ENCODE measurements at regions not wholly inside any gene's neighbourhood (a gene's known extent, or its start where the extent isn't known, plus 50 kb on each side); places are given as distances from the start of the nearest gene placed in this dataset.
"Not testable (repeated sequence)": the region's sequence is repeated elsewhere in the genome, so short reads cannot be mapped to it uniquely, and the experiment has no call there.

DNA sequence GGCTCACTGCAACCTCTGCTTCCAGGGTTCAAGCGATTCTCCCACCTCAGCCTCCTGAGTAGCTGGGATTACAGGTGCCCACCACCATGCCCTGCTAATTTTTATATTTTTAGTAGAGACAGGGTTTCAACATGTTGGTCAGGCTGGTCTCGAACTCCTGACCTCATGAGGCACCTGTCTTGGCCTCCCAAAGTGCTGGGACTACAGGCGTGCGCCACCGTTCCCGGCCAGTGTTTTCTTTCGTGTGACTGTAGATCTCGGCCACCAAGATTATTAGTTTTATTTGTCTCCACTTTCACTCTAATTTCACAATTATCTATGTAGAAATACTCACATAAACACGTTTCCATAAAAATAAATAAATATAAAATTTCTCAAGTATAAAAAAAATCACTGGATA is 665.4 kb upstream of the RAG2 start:
- DNase-seq (ENCODE audit: low spot score in 2 of 2); H3K36me3 ChIP-seq (replicated peaks); H3K4me1 ChIP-seq; H3K4me3 ChIP-seq; in situ Hi-C loops (cut with MboI; ENCODE audit: low sequenced_read_pairs); H3K9me3 ChIP-seq; H3K27me3 ChIP-seq (ENCODE audit: low read depth): not testable (repeated sequence)

DNA sequence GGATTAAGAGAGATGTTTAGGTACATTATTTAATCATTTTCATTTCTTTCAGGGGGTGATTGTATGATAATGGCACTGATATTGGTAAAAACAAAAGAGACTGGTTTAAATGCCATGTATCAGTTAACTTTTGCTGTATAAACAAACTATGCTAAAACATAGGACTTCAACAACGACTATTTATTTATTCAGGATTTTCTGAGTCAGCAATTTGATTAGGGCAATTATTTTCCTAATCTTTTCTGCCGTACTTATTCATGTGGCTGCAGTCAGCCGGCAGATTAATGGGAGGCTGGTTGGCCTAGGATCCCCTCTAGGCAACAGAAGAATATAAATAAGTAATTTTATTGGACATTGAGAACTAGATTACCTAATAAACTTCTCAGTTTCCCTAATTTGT is 661.7 kb upstream of the RAG2 start:
- no peaks in the 10 kb centered on the region for H3K27me3 ChIP-seq (ENCODE audit: low read depth)
- in situ Hi-C loops (cut with MboI; ENCODE audit: low sequenced_read_pairs) = no loop called here
- H3K36me3 ChIP-seq (replicated peaks) = no peaks in the 10 kb centered on the region
- DNase-seq (ENCODE audit: low spot score in 2 of 2) = no peak
- H3K4me1 ChIP-seq = no peaks in the 10 kb centered on the region
- H3K4me3 ChIP-seq = no peak overlapping the region
- no peaks in the 10 kb centered on the region for H3K9me3 ChIP-seq

DNA sequence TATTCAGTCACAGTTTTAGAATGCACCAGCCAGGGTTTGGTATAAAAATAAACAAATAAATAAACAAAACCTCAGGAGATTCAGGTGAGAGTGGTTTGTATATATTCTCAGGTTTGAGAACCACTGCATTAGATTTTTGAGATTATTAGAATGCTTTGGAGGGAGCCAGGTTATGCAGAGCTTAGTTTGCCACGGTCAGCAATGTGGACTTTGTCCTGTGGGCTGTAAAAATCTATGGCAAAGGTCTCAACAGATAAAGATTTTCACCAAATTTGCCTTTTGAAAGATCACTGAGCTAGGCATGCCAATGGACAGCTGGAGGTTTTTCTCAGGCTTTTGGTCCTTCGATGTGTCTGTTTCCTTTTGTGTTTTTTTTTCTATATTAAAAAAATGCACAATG is 650.1 kb upstream of the RAG2 start:
- no peak for DNase-seq (ENCODE audit: low spot score in 2 of 2)
- Histone ChIP-seq H3K4me1 (no peaks in the 10 kb centered on the region), H3K27me3 (ENCODE audit: low read depth) (no peaks in the 10 kb centered on the region), H3K9me3 (no peaks in the 10 kb centered on the region), H3K4me3 (no peak overlapping the region), H3K36me3 (replicated peaks) (no peaks in the 10 kb centered on the region)
- in situ Hi-C loops (cut with MboI; ENCODE audit: low sequenced_read_pairs) = no loop called here

DNA sequence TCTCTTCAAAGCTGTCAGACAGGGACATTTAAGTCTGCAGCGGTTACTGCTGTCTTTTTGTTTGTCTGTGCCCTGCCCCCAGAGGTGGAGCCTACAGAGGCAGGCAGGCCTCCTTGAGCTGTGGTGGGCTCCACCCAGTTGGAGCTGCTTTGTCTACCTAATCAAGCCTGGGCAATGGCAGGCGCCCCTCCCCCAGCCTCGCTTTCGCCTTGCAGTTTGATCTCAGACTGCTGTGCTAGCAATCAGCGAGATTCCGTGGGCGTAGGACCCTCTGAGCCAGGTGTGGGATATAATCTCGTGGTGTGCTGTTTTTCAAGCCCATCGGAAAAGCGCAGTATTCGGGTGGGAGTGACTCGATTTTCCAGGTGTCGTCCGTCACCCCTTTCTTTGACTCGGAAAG is 648.1 kb upstream of the RAG2 start:
- H3K36me3 ChIP-seq (replicated peaks); in situ Hi-C loops (cut with MboI; ENCODE audit: low sequenced_read_pairs); H3K4me3 ChIP-seq; H3K9me3 ChIP-seq; H3K27me3 ChIP-seq (ENCODE audit: low read depth); DNase-seq (ENCODE audit: low spot score in 2 of 2); H3K4me1 ChIP-seq: not testable (repeated sequence)

DNA sequence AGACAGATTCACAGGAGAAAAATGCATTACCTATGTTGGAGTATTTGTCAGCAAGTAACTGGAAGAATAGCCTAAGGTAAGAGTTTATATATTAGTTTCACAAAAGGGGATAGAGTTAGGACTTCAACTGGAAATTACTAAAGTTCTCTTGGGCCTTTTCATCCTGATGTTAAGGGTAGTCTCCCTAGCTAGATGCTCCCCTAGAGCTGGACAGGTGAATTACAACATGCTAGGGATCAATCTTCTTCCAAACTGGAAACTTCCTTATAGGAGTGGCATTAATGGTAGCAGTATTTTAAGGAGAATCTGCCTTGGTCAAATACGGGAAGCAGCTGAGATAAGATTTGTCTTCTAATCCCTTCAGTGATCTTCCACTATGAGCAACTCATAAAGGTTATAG is 632.8 kb upstream of the RAG2 start:
- in situ Hi-C loops (cut with MboI; ENCODE audit: low sequenced_read_pairs) = no loop called here
- H3K4me3 ChIP-seq = no peak overlapping the region
- H3K27me3 ChIP-seq (ENCODE audit: low read depth) = no peaks in the 10 kb centered on the region
- no peak for DNase-seq (ENCODE audit: low spot score in 2 of 2)
- H3K4me1 ChIP-seq = no peaks in the 10 kb centered on the region
- no peaks in the 10 kb centered on the region for H3K36me3 ChIP-seq (replicated peaks)
- H3K9me3 ChIP-seq = no peaks in the 10 kb centered on the region

DNA sequence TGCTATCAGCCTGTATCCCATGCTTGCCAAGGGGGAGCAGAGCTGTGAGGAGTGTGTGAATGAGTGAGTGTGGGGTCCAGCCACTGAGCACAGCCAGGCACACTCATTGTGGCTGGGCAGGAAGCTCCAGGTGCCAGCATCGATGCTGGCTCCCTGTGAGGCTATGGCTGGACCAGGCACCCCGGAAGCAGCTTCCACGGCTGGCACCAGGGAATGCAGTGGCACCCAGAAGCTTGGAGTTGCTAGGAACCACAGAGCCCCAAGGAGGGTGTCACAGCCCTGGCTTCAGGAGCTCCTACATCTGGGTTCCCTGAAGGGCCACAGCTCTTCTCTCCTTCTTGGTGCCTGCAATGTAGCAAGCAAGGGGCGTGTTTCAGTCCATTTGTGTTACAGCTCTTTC is 625.9 kb upstream of the RAG2 start:
- H3K4me1 ChIP-seq = no peaks in the 10 kb centered on the region
- H3K9me3 ChIP-seq = no peaks in the 10 kb centered on the region
- no peak overlapping the region for H3K4me3 ChIP-seq
- no peaks in the 10 kb centered on the region for H3K36me3 ChIP-seq (replicated peaks)
- in situ Hi-C loops (cut with MboI; ENCODE audit: low sequenced_read_pairs) = no loop called here
- H3K27me3 ChIP-seq (ENCODE audit: low read depth) = no peaks in the 10 kb centered on the region
- no peak for DNase-seq (ENCODE audit: low spot score in 2 of 2)

DNA sequence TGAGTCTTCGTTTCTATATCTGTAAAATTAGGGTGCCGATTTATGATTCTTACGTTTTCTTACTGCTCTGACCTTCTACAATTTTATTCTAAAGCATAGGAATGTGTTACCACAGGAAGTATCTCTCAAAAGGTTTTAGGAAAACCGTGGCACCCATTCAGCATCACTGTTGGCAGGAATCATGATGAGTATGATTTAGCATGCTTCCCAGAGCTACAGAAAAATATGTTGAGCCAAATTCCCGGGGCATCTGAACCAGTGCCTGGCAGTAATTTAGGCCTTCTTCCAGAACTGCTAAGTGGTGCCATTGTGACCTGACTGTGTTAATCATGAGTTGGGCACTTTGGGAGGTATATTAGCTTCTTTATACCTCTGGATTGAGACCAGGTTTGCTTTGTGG is 605.0 kb upstream of the RAG2 start:
- DNase-seq (ENCODE audit: low spot score in 2 of 2) = no peak
- in situ Hi-C loops (cut with MboI; ENCODE audit: low sequenced_read_pairs) = no loop called here
- no peaks in the 10 kb centered on the region for H3K36me3 ChIP-seq (replicated peaks)
- no peak overlapping the region for H3K4me3 ChIP-seq
- H3K27me3 ChIP-seq (ENCODE audit: low read depth) = no peaks in the 10 kb centered on the region
- H3K9me3 ChIP-seq = no peaks in the 10 kb centered on the region
- peaks cover 3% of the 10 kb centered on the region for H3K4me1 ChIP-seq

DNA sequence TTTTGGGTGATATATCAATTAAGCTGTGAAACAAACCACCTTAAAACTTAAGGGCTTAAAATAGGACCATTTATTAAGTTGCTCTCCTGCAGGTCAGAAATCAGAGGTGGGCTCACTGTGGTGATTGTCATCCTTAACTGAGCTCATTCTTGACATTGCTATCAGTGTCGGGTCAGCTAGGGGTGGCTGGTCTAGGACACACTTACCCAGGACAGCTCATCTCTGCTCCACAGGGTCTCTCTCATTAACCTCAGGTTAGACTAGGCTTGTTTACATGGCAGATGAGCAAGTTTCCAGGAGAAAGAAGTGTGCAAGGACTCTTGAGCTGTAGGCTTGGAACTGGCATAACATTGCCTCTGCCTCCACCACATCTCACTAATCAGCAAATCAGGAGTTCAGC is 601.0 kb upstream of the RAG2 start:
- H3K9me3 ChIP-seq = no peaks in the 10 kb centered on the region
- peaks cover 3% of the 10 kb centered on the region for H3K4me1 ChIP-seq
- DNase-seq (ENCODE audit: low spot score in 2 of 2) = no peak
- H3K36me3 ChIP-seq (replicated peaks) = no peaks in the 10 kb centered on the region
- no peaks in the 10 kb centered on the region for H3K27me3 ChIP-seq (ENCODE audit: low read depth)
- in situ Hi-C loops (cut with MboI; ENCODE audit: low sequenced_read_pairs) = no loop called here
- no peak overlapping the region for H3K4me3 ChIP-seq

DNA sequence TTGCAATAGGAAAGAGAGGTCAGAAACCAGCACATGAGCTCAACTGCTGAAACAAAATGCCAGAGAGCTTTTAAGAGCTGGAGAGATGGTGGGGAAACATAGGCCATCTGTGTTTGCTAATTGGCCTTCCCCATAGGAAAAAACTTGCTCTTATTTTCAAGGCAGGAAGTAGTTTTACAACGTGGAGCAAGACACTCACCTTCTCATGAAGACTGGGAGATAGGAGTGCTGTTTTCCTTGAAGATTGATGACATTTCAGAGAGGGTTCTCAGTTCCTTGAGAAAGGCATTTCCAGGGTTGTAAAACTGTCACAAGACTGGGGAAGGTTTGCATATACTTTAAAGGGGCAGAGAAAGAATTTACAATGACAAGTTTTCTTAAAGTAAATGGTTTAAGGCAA is 586.3 kb upstream of the RAG2 start:
- H3K36me3 ChIP-seq (replicated peaks) = no peaks in the 10 kb centered on the region
- no peaks in the 10 kb centered on the region; the same call in 1 of the 2 replicates for H3K4me1 ChIP-seq
- H3K9me3 ChIP-seq = peaks cover 4% of the 10 kb centered on the region; the same call in 1 of the 2 replicates
- in situ Hi-C loops (cut with MboI; ENCODE audit: low sequenced_read_pairs) = no loop called here
- DNase-seq (ENCODE audit: low spot score in 2 of 2) = no peak
- no peak overlapping the region for H3K4me3 ChIP-seq
- no peaks in the 10 kb centered on the region for H3K27me3 ChIP-seq (ENCODE audit: low read depth)

DNA sequence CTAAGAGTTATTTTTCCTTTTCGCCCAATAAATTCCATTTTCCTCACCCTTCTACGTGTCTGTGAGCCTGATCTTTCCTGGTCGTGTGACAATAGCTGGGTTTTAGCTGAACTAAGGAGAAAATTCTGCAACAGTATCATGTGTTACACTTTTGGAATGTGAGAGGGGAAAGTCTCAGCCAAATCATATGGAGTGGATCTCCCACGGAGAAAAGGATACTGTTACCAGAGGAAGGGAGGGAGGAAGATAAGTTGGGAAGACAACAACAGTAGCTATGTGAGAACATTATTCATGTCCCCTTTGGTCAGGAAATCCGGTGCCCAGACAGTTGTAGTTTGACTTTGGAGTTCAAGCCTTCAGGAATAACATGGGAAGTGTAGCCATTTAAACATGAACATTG is 584.0 kb upstream of the RAG2 start:
- in situ Hi-C loops (cut with MboI; ENCODE audit: low sequenced_read_pairs) = no loop called here
- peaks cover 4% of the 10 kb centered on the region; the same call in 1 of the 2 replicates for H3K9me3 ChIP-seq

DNA sequence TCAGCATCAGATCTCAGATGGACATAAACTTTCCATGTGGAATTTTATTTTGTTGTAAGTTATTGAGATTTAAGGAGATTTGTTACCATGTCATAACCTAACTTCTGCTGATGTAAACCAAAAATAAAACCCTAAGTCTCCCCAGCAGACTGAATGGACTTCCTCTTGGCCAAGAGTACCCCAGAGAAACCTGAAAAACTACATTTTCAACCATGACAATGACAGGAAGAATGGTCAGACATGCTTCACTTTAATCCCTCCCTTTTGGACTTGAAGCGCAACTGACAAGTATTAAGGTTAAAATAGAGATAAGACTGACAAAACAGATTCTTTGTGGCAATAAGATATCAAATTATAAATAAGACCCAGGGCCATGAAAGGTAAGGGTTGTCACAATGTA is 579.7 kb upstream of the RAG2 start:
- H3K9me3 ChIP-seq = peaks cover 4% of the 10 kb centered on the region; the same call in 1 of the 2 replicates
- H3K27me3 ChIP-seq (ENCODE audit: low read depth) = no peaks in the 10 kb centered on the region
- no peaks in the 10 kb centered on the region for H3K36me3 ChIP-seq (replicated peaks)
- H3K4me3 ChIP-seq = no peak overlapping the region
- in situ Hi-C loops (cut with MboI; ENCODE audit: low sequenced_read_pairs) = no loop called here
- no peak for DNase-seq (ENCODE audit: low spot score in 2 of 2)
- H3K4me1 ChIP-seq = peaks cover 13% of the 10 kb centered on the region

More for the DNA sequence above, 584.0 kb upstream of the RAG2 start:
- H3K4me1 ChIP-seq = no peaks in the 10 kb centered on the region
- no peak overlapping the region for H3K4me3 ChIP-seq
- no peak for DNase-seq (ENCODE audit: low spot score in 2 of 2)
- no peaks in the 10 kb centered on the region for H3K27me3 ChIP-seq (ENCODE audit: low read depth)
- H3K36me3 ChIP-seq (replicated peaks) = no peaks in the 10 kb centered on the region

DNA sequence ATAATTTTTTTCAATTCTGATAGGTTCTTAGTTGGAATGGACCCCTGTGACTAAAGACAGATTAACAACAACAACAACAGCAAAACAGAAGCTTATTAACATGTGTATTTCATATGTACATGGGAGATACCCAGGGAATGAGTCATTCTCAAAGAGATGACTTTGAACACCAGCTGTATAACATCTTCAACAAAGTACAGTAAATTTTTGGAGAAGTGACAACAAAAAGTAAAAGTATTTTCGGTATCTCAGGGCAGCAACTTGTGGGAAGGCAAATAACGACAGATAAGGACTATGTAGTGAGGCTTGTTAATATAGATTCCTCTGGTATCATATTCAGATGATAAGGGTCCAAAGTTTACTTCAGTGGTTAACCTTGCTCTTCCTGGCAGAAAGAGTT is 573.4 kb upstream of the RAG2 start:
- Histone ChIP-seq H3K4me1 (peaks cover 22% of the 10 kb centered on the region), H3K9me3 (no peaks in the 10 kb centered on the region), H3K27me3 (ENCODE audit: low read depth) (no peaks in the 10 kb centered on the region), H3K4me3 (no peak overlapping the region), H3K36me3 (replicated peaks) (no peaks in the 10 kb centered on the region)
- DNase-seq (ENCODE audit: low spot score in 2 of 2) = no peak
- in situ Hi-C loops (cut with MboI; ENCODE audit: low sequenced_read_pairs) = no loop called here

DNA sequence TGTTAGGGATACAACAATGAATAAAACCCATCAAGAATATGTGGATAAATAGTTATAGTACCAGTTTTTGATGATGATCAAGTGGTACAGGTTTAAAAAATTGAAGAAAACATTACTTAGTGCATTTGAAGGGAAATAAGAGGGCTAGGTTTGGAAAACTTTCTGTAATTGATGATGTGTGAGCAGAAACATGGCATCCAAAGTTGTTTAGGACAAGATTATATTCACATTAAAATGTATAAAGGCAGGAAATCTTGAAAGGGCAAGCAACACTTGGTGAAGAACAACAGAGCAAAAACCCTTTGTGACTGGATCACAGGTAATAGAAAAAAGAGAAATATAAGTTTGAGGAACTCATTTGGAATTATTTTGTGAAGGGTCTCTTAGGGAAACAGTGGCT is 572.3 kb upstream of the RAG2 start:
- in situ Hi-C loops (cut with MboI; ENCODE audit: low sequenced_read_pairs) = no loop called here
- Histone ChIP-seq H3K27me3 (ENCODE audit: low read depth) (no peaks in the 10 kb centered on the region), H3K9me3 (no peaks in the 10 kb centered on the region), H3K4me3 (no peak overlapping the region), H3K4me1 (peaks cover 22% of the 10 kb centered on the region), H3K36me3 (replicated peaks) (no peaks in the 10 kb centered on the region)
- DNase-seq (ENCODE audit: low spot score in 2 of 2) = no peak

DNA sequence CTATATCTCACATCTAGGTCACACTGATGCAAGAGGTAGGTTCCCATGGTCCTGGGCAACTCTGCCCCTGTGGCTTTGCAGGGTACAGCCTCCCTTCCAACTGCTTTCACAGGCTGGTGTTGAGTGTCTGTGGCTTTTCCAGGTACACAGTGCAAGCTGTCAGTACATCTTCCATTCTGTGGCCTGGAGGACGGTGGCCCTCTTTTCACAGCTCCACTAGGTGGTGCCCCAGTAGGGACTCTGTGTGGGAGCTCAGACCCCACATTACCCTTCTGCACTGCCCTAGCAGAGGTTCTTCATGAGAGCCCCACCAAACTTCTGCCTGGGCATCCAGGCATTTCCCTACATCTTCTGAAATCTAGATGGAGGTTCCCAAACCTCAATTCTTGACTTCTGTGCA is 547.4 kb upstream of the RAG2 start:
- H3K9me3 ChIP-seq; H3K4me3 ChIP-seq; H3K36me3 ChIP-seq (replicated peaks); in situ Hi-C loops (cut with MboI; ENCODE audit: low sequenced_read_pairs); H3K27me3 ChIP-seq (ENCODE audit: low read depth); H3K4me1 ChIP-seq: not testable (repeated sequence)
- peak in 1 of 2 experiments; percentile 11 for DNase-seq (ENCODE audit: low spot score in 2 of 2)

DNA sequence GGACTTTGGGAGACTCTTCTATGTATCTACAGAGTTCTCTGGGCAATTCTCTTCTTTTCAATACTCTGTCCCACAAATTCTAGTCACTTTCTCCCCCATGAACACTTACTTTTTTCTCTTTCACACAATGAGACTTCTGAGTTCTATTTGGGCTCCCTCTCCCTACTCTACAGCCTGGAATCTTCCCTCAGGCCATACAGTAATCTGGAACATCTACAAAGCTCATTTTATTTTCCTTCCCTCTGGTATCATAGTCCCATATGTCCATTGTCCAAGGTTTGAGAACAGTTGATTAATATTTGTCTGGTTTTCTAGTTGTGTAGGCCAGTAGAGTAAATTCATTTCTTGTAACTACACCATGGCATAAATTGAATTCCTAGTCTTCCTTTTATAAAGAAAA is 544.6 kb upstream of the RAG2 start:
- peaks cover 8% of the 10 kb centered on the region for H3K4me1 ChIP-seq
- no peak overlapping the region for H3K4me3 ChIP-seq
- no peaks in the 10 kb centered on the region for H3K27me3 ChIP-seq (ENCODE audit: low read depth)
- in situ Hi-C loops (cut with MboI; ENCODE audit: low sequenced_read_pairs) = no loop called here
- no peaks in the 10 kb centered on the region for H3K36me3 ChIP-seq (replicated peaks)
- no peak for DNase-seq (ENCODE audit: low spot score in 2 of 2)
- 0 out of 2 replicates have a peak, but pooled peaks cover 3% of the 10 kb centered on the region for H3K9me3 ChIP-seq

Data from HAP-1 (cell line).